DMS 273 treated with DMSO at 0.1 percent for 48 hours (cell line): ENCODE measurements at regions not wholly inside any gene's neighbourhood (a gene's known extent, or its start where the extent isn't known, plus 50 kb on each side); places are given as distances from the start of the nearest gene placed in this dataset.

ENCODE experiments used
- DNase-seq: peaks from one replicate; lab custom pipeline; 2025; lab: John Stamatoyannopoulos, UW

- no peak for DNase-seq
These were observed 510.9 kb downstream of the PTPRU start for GRCh38 chr1:29747196-29747595.

GRCh38 chr1:29746076-29746665 lies 509.8 kb downstream of the PTPRU start:
- DNase-seq = no peak

DNA sequence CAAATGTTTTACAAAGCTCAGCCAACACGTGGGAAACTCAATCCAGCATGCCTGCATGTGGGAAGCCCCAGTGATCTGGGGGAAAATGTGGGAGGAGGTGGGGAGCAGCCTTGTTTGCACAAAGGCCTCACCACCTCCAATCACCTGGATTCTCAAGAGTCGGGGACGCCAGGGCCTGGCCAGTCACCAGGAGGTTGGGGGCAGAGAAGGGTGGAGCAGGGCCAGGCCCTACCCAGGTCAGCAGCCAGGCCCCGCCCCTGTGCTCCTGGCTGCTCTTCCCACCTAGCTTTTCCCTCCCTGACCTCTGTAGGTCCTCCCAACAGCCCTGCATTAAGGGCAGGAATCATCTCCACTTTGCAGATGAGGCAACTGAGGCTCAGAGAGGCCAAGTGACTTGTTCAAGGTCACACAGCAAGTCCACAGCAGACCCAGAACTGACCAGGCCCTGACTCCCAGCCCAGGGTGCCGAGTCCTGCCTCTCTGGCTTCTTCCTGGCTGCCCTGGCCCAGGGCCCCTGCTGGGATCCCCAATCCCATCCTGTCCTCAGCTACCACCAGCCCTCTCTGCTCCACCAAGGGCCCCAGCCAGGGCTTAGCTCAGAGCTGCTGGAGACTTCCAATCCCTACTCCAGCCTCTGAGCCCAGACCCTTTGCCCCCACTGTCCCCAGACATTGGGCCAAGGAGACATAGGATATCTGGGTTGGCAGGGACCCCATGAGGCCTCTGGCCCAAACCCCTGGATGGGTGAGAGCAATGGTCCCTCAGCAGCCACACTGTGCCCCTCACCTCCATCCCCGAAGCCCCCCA lies 508.6 kb downstream of the PTPRU start:
- DNase-seq = no peak

DNA sequence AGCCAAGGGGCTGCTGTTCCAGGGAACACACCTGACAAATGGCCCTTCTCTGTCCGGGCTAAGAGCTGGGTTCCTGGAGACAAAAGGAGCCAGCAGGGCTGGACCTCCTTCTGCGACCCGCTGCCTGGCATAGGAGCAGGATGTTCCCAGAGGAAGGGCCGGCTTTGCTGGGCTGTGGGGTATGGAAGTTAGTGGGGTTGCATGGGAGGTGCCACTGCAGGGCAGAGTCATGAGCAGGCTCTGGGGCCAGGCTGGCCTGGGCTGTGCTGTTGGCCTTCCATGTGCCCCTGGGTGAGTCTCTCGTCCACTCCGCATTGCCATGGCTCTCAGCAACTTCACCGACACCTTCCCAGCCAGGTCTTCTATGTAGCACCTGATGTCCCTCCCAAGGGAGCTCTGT lies 507.6 kb downstream of the PTPRU start:
- DNase-seq = no peak

GRCh38 chr1:29743264-29743663 lies 506.9 kb downstream of the PTPRU start:
- DNase-seq = no peak

DNA sequence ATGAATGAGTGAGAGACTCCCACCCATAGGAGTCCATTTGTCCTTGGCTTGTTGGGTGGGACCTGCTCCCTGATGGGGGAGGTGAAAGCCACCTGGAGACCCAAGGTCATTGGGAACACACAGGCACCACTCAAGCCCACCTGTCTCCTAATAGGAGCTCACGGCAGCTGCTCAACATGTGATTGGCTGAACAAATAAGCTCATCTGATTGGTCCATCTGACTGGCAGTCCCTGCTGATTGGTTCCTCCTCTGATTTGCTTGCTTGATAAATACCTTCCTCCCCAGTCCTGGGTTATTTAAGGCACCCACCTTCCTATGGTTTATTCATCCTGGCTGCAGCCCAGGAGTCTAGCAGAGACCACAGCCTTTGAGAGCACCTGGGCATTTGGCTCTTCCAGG lies 502.9 kb downstream of the PTPRU start:
- DNase-seq = no peak

DNA sequence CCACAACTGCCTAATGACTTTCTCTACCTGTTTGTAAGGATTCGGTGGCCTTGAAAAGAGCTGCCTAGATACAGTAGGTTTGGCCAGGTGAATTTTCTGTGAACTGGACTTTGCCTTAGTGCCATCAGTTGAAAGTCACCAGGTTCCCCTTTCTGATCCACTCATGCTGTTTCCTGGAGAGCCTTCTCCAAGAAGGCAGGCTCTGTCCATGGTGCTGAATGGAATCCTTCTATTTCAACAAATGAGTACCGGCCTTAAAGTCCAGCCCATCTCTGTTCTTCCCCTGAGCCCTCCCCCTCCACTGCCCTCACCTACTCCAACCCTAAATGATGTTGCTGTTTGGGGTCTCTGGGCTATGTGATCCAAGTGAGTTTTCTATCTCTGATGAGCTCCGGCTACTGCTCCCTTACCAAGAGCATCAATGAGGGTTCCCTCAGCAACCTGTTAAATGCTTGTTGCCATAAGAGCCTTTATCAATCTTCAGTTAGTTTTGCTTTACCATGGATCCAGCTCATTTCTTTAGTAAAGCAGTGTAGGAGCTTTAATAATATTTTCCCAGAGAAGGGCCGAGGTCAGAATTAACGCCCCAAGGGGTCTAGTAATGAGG lies 500.4 kb downstream of the PTPRU start:
- DNase-seq = no peak

DNA sequence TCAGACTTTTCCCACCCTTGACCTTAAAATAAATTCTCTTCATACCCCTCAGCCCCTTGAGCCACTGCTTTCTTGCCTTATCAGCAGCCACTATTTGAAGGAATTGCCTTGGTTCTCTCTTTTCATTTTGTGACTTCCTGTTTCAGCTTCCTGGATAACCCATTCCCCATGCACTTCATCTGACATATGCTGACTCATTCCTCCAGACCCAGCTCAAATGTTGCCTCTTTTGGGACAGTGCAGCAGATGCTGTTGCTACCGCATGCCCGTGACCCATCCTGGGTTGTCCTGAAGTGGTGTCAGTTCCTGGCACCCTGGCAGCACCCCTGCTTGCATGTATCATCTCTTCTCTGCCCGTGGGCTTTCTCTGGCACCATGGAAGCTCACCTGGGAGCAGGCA lies 496.1 kb downstream of the PTPRU start:
- no peak for DNase-seq

DNA sequence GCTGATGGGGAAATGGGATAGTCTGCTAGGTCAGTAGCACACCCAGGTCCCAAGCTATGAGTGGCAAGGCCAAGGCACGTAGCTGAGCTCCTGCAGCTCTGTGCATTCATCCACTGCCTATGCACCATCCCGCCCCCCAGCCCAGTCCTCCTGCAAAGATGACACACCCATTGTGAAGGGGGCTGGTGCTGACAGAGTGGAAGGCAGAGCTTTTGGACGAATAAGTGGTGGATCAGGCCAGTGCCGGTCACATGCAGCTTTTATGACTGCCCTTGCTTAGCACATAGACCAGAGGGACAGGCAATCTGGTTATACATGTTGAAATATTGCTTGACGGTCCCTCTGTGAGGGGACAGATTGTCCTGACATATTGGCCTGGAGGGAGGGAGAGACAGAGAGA lies 494.3 kb downstream of the PTPRU start:
- DNase-seq = no peak

GRCh38 chr1:29729281-29729680 lies 493.0 kb downstream of the PTPRU start:
- no peak for DNase-seq

DNA sequence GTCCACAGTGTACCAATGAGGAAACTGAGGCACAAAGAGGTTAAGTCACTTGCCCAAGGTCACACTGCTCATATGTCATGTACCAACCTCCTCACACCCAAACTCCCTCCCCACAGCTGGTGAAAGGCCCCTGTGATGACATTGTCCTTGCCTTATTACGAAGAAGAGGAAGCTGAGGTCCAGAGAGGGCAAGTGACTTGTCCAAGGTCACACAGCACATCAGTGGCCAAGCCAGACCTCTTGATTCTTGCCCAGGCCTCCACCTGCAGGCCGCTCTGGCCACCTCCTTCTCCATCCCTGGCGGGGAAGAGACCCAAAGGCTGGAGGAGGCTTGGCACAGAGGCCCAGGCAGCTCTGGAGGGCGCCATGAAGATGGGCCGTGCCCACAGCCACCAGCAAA lies 492.4 kb downstream of the PTPRU start:
- DNase-seq = no peak

DNA sequence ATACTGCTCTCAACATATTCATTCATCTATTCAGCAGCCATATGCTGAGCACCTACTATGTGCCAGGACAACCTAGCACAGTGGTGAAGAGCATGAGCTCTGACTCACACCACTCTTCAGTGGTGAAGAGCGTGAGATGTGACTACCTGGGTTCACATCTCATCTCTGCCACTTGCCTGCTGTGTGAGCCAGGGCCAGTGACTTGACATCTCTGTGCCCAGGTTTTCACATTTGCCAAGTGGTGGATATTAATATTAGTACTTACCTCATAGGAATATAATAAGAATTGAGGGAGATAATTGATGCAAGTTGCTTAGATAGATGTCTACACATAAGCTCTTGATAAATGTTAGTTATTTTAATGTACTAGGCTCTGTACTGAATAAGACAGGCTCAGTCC lies 488.9 kb downstream of the PTPRU start:
- DNase-seq = no peak

- no peak for DNase-seq
These were observed 486.3 kb downstream of the PTPRU start for GRCh38 chr1:29722598-29722997.

GRCh38 chr1:29719253-29719652 lies 482.9 kb downstream of the PTPRU start:
- DNase-seq = no peak

DNA sequence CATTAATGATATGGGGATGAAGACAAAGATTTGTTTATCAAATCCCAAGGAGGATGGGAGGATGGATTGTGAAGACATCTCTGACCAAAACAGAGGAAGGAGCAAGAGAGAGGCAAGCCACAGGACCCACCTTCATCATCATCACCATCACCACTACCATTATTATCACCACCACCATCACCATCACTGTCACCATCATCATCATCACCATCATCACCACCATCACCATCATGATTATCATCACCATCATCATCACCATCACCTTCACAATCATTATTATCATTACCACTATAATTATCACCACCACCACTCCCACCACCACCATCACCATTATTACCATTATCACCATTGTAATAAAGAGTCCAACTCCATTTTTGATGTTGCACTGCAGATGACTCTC lies 482.5 kb downstream of the PTPRU start:
- no peak for DNase-seq

- DNase-seq = no peak
These were observed 480.0 kb downstream of the PTPRU start for GRCh38 chr1:29716306-29716705.

GRCh38 chr1:29713857-29714256 lies 477.5 kb downstream of the PTPRU start:
- DNase-seq = no peak

DNA sequence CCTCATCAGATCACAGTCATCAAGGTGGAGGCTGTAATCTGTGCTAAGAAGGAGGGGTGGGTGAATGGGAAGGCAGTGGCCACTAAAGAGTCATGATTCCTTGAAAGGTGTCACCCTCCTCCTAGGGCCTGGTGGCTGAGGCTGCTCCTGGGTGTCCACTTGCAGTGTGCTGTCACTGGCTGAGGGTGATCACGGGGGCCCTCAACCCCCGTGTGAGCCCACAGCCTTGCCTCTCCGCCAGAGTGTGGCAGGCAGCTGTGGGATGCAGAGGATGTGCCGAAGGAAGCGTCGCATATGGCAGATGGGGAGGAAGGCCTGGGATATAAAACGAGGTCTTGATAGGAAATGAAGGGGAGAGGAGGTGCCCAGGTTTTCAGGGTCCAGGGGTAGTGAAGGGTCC lies 476.5 kb downstream of the PTPRU start:
- no peak for DNase-seq

- no peak for DNase-seq
These were observed 475.9 kb downstream of the PTPRU start for GRCh38 chr1:29712284-29712651.

GRCh38 chr1:29711582-29712283 lies 475.4 kb downstream of the PTPRU start:
- no peak for DNase-seq

- DNase-seq = no peak
These were observed 473.5 kb downstream of the PTPRU start for GRCh38 chr1:29709704-29710280.
